Amniotic epithelial cell (primary cell): ENCODE measurements at regions not wholly inside any gene's neighbourhood (a gene's known extent, or its start where the extent isn't known, plus 50 kb on each side); places are given as distances from the start of the nearest gene placed in this dataset.

Experiments
- DNase-seq: peaks from one replicate; pipeline ENCODE4 v3.0.0-alpha.2; 2010; ENCODE audit warnings: low read depth

- DNase-seq = peak; percentile 33
Measured at GRCh38 chr14:83196236-83196635, 1662.6 kb upstream of the SEL1L start.

- DNase-seq = no peak
Measured at GRCh38 chr14:83197271-83197670, 1663.6 kb upstream of the SEL1L start.

GRCh38 chr14:83207550-83207949, 1673.9 kb upstream of the SEL1L start:
- no peak for DNase-seq

GRCh38 chr14:83208341-83208740, 1674.7 kb upstream of the SEL1L start:
- DNase-seq = no peak

GRCh38 chr14:83217492-83217891, 1683.8 kb upstream of the SEL1L start:
- peak; percentile 97 for DNase-seq

- DNase-seq = no peak
Measured at GRCh38 chr14:83247924-83248639, 1714.4 kb upstream of the SEL1L start.

- no peak for DNase-seq
Measured at GRCh38 chr14:83251402-83251801, 1717.7 kb upstream of the SEL1L start.

GRCh38 chr14:83253870-83254269, 1720.2 kb upstream of the SEL1L start:
- no peak for DNase-seq

- peak; percentile 26 for DNase-seq
Measured at GRCh38 chr14:83255015-83255726, 1721.5 kb upstream of the SEL1L start.

GRCh38 chr14:83255727-83256090, 1722.1 kb upstream of the SEL1L start:
- DNase-seq = no peak

- DNase-seq = peak; percentile 15
Measured at GRCh38 chr14:83257466-83258439, 1724.1 kb upstream of the SEL1L start.

GRCh38 chr14:83260751-83261150, 1727.1 kb upstream of the SEL1L start:
- DNase-seq = peak; percentile 16

GRCh38 chr14:83269583-83269982, 1735.9 kb upstream of the SEL1L start:
- DNase-seq = no peak

GRCh38 chr14:83271663-83272062, 1738.0 kb upstream of the SEL1L start:
- no peak for DNase-seq

- no peak for DNase-seq
Measured at GRCh38 chr14:83280719-83281118, 1747.1 kb upstream of the SEL1L start.

GRCh38 chr14:83282706-83283105, 1749.1 kb upstream of the SEL1L start:
- no peak for DNase-seq

- DNase-seq = no peak
Measured at GRCh38 chr14:83287300-83287699, 1753.6 kb upstream of the SEL1L start.

GRCh38 chr14:83289390-83289789, 1755.7 kb upstream of the SEL1L start:
- DNase-seq = no peak

- peak; percentile 47 for DNase-seq
Measured at GRCh38 chr14:83289896-83290295, 1756.2 kb upstream of the SEL1L start.

GRCh38 chr14:83290447-83290846, 1756.8 kb upstream of the SEL1L start:
- no peak for DNase-seq

- peak; percentile 27 for DNase-seq
Measured at GRCh38 chr14:83291714-83292113, 1758.1 kb upstream of the SEL1L start.

GRCh38 chr14:83294941-83295340, 1761.3 kb upstream of the SEL1L start:
- DNase-seq = peak; percentile 33

GRCh38 chr14:83297361-83297760, 1763.7 kb upstream of the SEL1L start:
- no peak for DNase-seq
